NB4 (cell line): ENCODE measurements at regions not wholly inside any gene's neighbourhood (a gene's known extent, or its start where the extent isn't known, plus 50 kb on each side); places are given as distances from the start of the nearest gene placed in this dataset.

Experiments used
- CTCF ChIP-seq: IDR thresholded peaks from one replicate; pipeline ENCODE4 v1.5.1; 2012; ENCODE audit warnings: low read depth, low read length
- MAX ChIP-seq: IDR thresholded peaks from 2 replicates; pipeline ENCODE4 v1.6.1; 2011; ENCODE audit warnings: low read depth, low read length
- MYC ChIP-seq: IDR thresholded peaks from 2 replicates; pipeline ENCODE4 v1.6.1; 2011; ENCODE audit warnings: low read depth, low read length
- POLR2A ChIP-seq: IDR thresholded peaks from 2 replicates; pipeline ENCODE4 v1.6.1; 2011; ENCODE audit warnings: mild to moderate bottlenecking; ENCODE audit not compliant: insufficient read length; ENCODE audit errors: extremely low read depth

GRCh38 chrX:132559101-132559500, 70.3 kb upstream of the MBNL3 start:
- TF ChIP-seq POLR2A = no peak
- no peak for TF ChIP-seq CTCF
- TF ChIP-seq MAX = no peak
- no peak for TF ChIP-seq MYC
